ENCODE measurements at regions not wholly inside any gene's neighbourhood (a gene's known extent, or its start where the extent isn't known, plus 50 kb on each side); places are given as distances from the start of the nearest gene placed in this dataset.

DNA sequence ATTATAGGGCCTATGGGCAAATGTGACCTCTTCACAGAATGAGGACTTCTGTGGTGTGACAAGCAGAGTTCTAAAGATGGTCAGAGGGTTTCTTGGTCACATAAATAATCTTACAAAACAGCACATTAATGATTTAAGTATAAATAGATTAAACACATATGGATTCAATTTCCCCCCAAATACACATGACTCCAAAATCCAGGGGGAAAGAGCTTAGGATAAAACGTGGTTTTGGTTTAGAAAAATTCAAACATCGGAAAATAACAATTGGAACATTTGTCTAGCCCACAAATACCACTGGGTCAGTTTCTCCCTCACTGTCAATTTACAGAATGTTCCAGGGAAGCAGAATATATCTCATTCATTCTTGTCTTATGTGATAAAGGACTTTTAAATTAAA is 283.1 kb downstream of the COG6 start:
- Histone ChIP-seq H3K9me3 (ENCODE audit: control insufficient read depth, insufficient read depth, low read depth, low read length) (no peaks in the 10 kb centered on the region), H3K27me3 (ENCODE audit: control insufficient read depth, insufficient read depth, low read length) (no peaks in the 10 kb centered on the region), H3K27ac (ENCODE audit: low read depth, low read length) (no peak overlapping the region), H3K9ac (ENCODE audit: low read length) (no peak overlapping the region), H3K4me1 (ENCODE audit: control insufficient read depth, insufficient read depth, low read length) (peaks cover 12% of the 10 kb centered on the region; the same call in 1 of the 2 replicates), H3K36me3 (ENCODE audit: control insufficient read depth, insufficient read depth, low read length) (no peaks in the 10 kb centered on the region), H3K4me3 (ENCODE audit: low read depth, low read length) (no peak overlapping the region)

DNA sequence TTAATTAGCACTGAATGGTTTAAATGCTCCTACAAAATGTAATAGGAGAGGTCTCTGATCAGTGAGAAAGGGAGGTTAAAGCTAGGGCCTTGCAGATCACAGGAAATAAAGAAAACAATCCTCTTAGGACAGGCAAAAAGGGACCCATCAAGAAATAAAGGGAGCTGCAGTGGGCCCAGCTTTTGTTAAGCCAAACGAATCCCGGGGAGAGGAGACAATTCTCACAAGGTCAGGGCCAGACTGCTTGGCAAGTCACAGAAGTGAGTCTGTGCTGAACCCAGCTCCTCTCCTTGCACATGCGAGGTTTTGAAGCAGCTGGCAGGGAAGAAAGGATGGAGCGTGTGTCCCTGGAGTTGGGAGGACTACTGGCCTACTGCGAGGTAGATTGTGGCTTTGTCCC is 285.8 kb downstream of the COG6 start:
- Histone ChIP-seq H3K4me3 (ENCODE audit: low read depth, low read length) (no peak overlapping the region), H3K27ac (ENCODE audit: low read depth, low read length) (no peak overlapping the region), H3K9me3 (ENCODE audit: control insufficient read depth, insufficient read depth, low read depth, low read length) (no peaks in the 10 kb centered on the region), H3K36me3 (ENCODE audit: control insufficient read depth, insufficient read depth, low read length) (no peaks in the 10 kb centered on the region), H3K27me3 (ENCODE audit: control insufficient read depth, insufficient read depth, low read length) (no peaks in the 10 kb centered on the region), H3K4me1 (ENCODE audit: control insufficient read depth, insufficient read depth, low read length) (peaks cover 12% of the 10 kb centered on the region; the same call in 1 of the 2 replicates), H3K9ac (ENCODE audit: low read length) (no peak overlapping the region)

DNA sequence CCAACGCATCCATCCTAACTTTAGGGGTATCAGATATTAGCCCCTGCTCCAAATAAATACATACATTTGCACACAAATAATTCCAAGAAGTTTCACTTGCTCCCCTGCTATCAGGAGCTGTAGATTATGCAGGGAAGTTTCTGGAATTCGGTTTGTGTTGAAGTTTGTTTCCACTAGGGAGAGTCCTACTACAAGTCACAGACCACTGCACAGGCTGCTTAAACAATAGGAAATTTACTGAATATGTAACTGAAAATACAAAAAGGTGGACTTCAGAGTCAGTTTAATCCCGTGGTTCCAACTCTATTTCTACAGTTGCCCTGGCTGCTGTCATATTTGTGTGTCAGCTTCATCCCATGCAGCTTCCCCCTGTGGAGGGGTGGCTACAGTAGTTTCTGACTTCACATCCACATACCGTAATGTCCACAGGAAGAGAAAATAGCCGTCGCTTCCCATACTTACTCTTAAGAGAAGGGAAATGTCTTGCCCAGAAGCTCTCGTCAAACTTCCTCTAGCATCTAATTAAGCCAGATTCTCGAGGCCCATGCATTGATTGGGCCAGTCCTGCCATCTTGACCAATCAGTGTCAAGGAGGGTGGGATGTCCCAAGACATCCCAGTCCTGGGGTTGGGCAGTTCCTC is 286.6 kb downstream of the COG6 start:
- Histone ChIP-seq H3K4me1 (ENCODE audit: control insufficient read depth, insufficient read depth, low read length) (peaks cover 12% of the 10 kb centered on the region; the same call in 1 of the 2 replicates), H3K4me3 (ENCODE audit: low read depth, low read length) (no peak overlapping the region), H3K9me3 (ENCODE audit: control insufficient read depth, insufficient read depth, low read depth, low read length) (no peaks in the 10 kb centered on the region), H3K27me3 (ENCODE audit: control insufficient read depth, insufficient read depth, low read length) (no peaks in the 10 kb centered on the region), H3K27ac (ENCODE audit: low read depth, low read length) (no peak overlapping the region), H3K9ac (ENCODE audit: low read length) (no peak overlapping the region), H3K36me3 (ENCODE audit: control insufficient read depth, insufficient read depth, low read length) (no peaks in the 10 kb centered on the region)

DNA sequence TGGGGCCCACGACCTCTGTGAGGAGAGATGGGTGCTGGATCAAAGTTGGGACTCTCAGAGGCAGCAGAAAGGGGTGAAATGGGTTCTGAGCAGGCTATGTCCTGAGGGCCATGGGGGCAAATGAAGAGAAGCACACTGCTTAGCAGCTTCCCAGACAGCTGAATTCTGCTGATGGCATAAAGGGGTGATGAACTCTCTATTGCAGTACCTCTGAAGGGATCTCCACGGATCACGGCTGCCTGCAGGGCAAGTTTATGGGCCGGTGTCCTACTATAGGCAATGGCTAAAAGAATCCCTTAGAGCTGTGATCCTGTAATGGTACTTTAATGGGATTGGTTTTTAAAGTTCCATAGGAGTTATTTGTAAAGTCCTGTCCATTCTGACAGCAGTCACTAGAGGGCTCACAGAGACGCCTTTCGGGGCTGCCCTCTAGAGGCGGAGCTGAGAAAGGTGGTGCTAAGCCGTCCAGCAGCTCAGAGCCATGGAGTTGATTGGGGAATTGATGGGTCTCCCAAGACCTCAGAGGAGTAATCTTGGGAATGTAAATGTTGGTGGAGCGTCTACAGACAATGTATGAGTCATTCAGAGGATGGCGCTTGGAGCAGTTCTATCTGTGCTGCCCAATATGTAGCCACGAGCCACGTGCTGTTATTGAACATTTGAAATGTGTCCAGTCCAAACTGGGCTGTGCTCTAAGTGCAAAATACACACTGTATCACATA is 287.3 kb downstream of the COG6 start:
- no peak overlapping the region for H3K27ac ChIP-seq (ENCODE audit: low read depth, low read length)
- no peaks in the 10 kb centered on the region for H3K9me3 ChIP-seq (ENCODE audit: control insufficient read depth, insufficient read depth, low read depth, low read length)
- H3K9ac ChIP-seq (ENCODE audit: low read length): no peak overlapping the region
- peaks cover 12% of the 10 kb centered on the region; the same call in 1 of the 2 replicates for H3K4me1 ChIP-seq (ENCODE audit: control insufficient read depth, insufficient read depth, low read length)
- H3K36me3 ChIP-seq (ENCODE audit: control insufficient read depth, insufficient read depth, low read length): no peaks in the 10 kb centered on the region
- H3K27me3 ChIP-seq (ENCODE audit: control insufficient read depth, insufficient read depth, low read length): no peaks in the 10 kb centered on the region
- H3K4me3 ChIP-seq (ENCODE audit: low read depth, low read length): no peak overlapping the region

DNA sequence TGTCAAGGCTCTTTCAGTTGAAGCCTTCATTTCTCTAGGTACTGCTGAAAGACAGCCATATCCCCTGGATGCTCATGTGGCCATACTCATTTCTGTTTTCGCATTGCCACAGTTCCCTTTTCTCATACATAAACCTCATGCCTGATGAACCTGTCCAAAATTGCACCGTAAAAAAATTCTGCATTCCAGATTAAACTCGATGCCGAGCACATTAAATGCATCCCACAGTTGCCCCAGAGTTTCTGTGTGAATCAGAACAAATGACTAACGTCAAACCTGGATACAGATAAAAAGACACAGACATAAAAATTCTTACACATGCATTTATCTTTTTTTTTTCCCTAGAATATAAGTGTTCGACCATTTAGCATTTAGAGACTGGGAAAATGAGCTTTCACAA is 288.2 kb downstream of the COG6 start:
- H3K9ac ChIP-seq (ENCODE audit: low read length): no peak overlapping the region
- peaks cover 12% of the 10 kb centered on the region; the same call in 1 of the 2 replicates for H3K4me1 ChIP-seq (ENCODE audit: control insufficient read depth, insufficient read depth, low read length)
- no peaks in the 10 kb centered on the region for H3K27me3 ChIP-seq (ENCODE audit: control insufficient read depth, insufficient read depth, low read length)
- no peak overlapping the region for H3K27ac ChIP-seq (ENCODE audit: low read depth, low read length)
- no peaks in the 10 kb centered on the region for H3K36me3 ChIP-seq (ENCODE audit: control insufficient read depth, insufficient read depth, low read length)
- H3K9me3 ChIP-seq (ENCODE audit: control insufficient read depth, insufficient read depth, low read depth, low read length): no peaks in the 10 kb centered on the region
- no peak overlapping the region for H3K4me3 ChIP-seq (ENCODE audit: low read depth, low read length)

DNA sequence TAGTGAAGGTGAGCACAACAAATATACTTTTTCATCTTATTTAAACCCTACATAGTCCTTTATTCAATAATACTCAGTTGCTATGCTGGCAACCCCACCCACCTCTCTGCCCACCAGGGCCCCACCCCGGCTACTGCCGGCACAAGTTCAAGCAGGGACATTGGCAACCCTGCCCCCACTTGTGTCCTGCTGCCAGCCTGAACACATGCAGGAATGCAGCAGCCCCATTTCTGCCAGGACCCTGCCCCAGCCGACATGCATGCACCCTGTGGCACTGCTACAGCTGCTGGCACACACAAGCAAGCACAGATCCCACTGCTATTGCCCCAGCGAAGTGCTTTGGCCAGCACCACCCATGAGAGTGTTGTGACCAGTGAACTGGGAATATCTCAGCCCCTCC is 289.8 kb downstream of the COG6 start:
- no peaks in the 10 kb centered on the region for H3K9me3 ChIP-seq (ENCODE audit: control insufficient read depth, insufficient read depth, low read depth, low read length)
- no peak overlapping the region for H3K27ac ChIP-seq (ENCODE audit: low read depth, low read length)
- no peak overlapping the region for H3K4me3 ChIP-seq (ENCODE audit: low read depth, low read length)
- H3K4me1 ChIP-seq (ENCODE audit: control insufficient read depth, insufficient read depth, low read length): peaks cover 12% of the 10 kb centered on the region; the same call in 1 of the 2 replicates
- no peak overlapping the region for H3K9ac ChIP-seq (ENCODE audit: low read length)
- H3K27me3 ChIP-seq (ENCODE audit: control insufficient read depth, insufficient read depth, low read length): no peaks in the 10 kb centered on the region
- no peaks in the 10 kb centered on the region for H3K36me3 ChIP-seq (ENCODE audit: control insufficient read depth, insufficient read depth, low read length)

DNA sequence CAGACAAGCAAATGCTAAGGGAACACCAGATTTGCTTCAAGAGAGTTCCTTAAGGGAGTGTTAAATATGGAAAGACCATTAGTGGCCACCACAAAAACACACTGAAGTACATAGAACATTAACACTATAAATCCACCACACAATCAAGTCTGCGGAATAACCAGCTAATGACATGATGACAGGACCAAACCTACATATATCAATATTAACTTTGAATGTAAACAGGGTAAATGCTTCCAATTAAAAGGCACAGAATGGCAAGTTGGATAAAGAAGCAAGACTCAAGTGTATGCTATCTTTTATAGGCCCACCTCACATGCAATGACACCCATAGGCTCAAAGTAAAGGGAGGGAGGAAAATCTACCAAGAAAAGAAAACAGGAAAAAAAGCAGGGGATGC is 291.3 kb downstream of the COG6 start:
- no peaks in the 10 kb centered on the region for H3K4me1 ChIP-seq (ENCODE audit: control insufficient read depth, insufficient read depth, low read length)
- H3K4me3 ChIP-seq (ENCODE audit: low read depth, low read length): no peak overlapping the region
- H3K36me3 ChIP-seq (ENCODE audit: control insufficient read depth, insufficient read depth, low read length): no peaks in the 10 kb centered on the region
- H3K9me3 ChIP-seq (ENCODE audit: control insufficient read depth, insufficient read depth, low read depth, low read length): no peaks in the 10 kb centered on the region
- H3K27ac ChIP-seq (ENCODE audit: low read depth, low read length): no peak overlapping the region
- H3K27me3 ChIP-seq (ENCODE audit: control insufficient read depth, insufficient read depth, low read length): no peaks in the 10 kb centered on the region
- H3K9ac ChIP-seq (ENCODE audit: low read length): no peak overlapping the region

DNA sequence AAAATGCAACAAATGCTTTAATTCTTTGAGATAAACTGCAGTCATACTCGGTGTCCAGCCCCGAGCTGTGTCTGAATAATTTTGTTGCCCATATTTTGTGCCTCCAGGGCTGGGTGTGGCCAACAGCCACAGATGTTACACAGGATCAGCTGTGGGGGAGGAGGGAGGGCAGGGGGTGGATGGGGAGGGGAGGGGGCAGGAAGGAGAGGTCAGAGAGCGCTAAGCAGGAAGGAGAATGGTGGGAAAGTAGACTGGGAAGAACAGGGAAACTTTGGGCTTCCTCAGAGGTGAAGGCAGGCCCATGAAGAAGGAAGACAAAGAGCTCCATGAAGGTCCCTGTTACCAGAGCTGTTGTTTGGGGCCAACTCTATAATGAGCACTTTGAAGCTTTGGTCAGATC is 295.8 kb downstream of the COG6 start:
- Histone ChIP-seq H3K4me1 (ENCODE audit: control insufficient read depth, insufficient read depth, low read length) (peaks cover 8% of the 10 kb centered on the region; the same call in 1 of the 2 replicates), H3K4me3 (ENCODE audit: low read depth, low read length) (no peak overlapping the region), H3K9me3 (ENCODE audit: control insufficient read depth, insufficient read depth, low read depth, low read length) (no peaks in the 10 kb centered on the region), H3K27ac (ENCODE audit: low read depth, low read length) (no peak overlapping the region), H3K27me3 (ENCODE audit: control insufficient read depth, insufficient read depth, low read length) (no peaks in the 10 kb centered on the region), H3K9ac (ENCODE audit: low read length) (no peak overlapping the region), H3K36me3 (ENCODE audit: control insufficient read depth, insufficient read depth, low read length) (no peaks in the 10 kb centered on the region)

- no peak overlapping the region for H3K4me3 ChIP-seq (ENCODE audit: low read depth, low read length)
- no peak overlapping the region for H3K9ac ChIP-seq (ENCODE audit: low read length)
- no peaks in the 10 kb centered on the region for H3K27me3 ChIP-seq (ENCODE audit: control insufficient read depth, insufficient read depth, low read length)
- peaks cover 8% of the 10 kb centered on the region; the same call in 1 of the 2 replicates for H3K4me1 ChIP-seq (ENCODE audit: control insufficient read depth, insufficient read depth, low read length)
- no peaks in the 10 kb centered on the region for H3K9me3 ChIP-seq (ENCODE audit: control insufficient read depth, insufficient read depth, low read depth, low read length)
- H3K36me3 ChIP-seq (ENCODE audit: control insufficient read depth, insufficient read depth, low read length): no peaks in the 10 kb centered on the region
- H3K27ac ChIP-seq (ENCODE audit: low read depth, low read length): no peak overlapping the region
These were observed 297.1 kb downstream of the COG6 start for GRCh38 chr13:39952249-39953233.

GRCh38 chr13:39954476-39954875 is 299.0 kb downstream of the COG6 start:
- Histone ChIP-seq H3K27me3 (ENCODE audit: control insufficient read depth, insufficient read depth, low read length) (no peaks in the 10 kb centered on the region), H3K4me1 (ENCODE audit: control insufficient read depth, insufficient read depth, low read length) (peaks cover 8% of the 10 kb centered on the region; the same call in 1 of the 2 replicates), H3K4me3 (ENCODE audit: low read depth, low read length) (no peak overlapping the region), H3K36me3 (ENCODE audit: control insufficient read depth, insufficient read depth, low read length) (no peaks in the 10 kb centered on the region), H3K9ac (ENCODE audit: low read length) (no peak overlapping the region), H3K9me3 (ENCODE audit: control insufficient read depth, insufficient read depth, low read depth, low read length) (no peaks in the 10 kb centered on the region), H3K27ac (ENCODE audit: low read depth, low read length) (no peak overlapping the region)

All from HUES6 (cell line).